ENCODE measurements at regions not wholly inside any gene's neighbourhood (a gene's known extent, or its start where the extent isn't known, plus 50 kb on each side); places are given as distances from the start of the nearest gene placed in this dataset.

DNA sequence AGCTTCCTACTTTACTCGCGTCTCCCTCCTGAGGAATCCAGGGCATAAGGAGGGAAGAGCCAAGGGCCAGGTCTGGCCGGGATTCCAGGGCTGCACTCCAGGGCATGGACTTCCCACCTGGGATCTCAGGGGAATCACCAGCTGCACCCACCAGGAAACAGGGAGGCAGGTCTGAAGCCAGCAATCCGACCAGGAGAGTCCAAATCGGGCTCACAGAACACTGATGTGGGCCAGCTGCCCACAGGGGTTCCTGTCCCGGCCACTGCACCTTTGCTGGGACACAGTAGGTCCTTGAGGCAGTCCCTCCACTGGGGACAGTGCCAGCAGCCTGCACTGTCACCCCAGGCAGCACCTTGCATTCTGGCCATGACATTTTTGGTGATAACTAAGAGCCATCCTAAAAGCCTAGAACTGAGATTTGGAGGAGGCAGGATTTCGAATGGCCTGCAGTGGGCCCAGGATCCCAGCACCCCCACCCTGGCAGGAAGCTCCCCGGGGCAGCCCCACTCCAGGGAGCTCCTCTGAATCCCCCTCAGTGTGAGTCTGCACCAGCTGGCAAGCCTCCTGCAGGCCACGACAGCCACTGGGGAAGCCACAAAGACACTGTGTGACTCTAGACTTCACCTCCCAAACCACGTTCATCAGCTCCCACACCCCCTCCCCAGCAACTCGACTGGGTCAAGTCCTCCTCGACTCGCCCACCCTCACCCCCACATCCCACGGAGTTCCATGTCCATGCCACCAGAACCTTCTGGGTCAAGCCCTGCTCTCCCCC, 71.5 kb upstream of the PPP2R2D start:
- DNase-seq (ENCODE audit: low spot score): no peak

More for the DNA sequence above, 71.5 kb upstream of the PPP2R2D start:
- H2AFZ ChIP-seq (ENCODE audit: low read length): no peak overlapping the region
- no peaks in the 10 kb centered on the region for H4K20me1 ChIP-seq (ENCODE audit: insufficient read depth, low read length)
- TF ChIP-seq, protein P1, sequence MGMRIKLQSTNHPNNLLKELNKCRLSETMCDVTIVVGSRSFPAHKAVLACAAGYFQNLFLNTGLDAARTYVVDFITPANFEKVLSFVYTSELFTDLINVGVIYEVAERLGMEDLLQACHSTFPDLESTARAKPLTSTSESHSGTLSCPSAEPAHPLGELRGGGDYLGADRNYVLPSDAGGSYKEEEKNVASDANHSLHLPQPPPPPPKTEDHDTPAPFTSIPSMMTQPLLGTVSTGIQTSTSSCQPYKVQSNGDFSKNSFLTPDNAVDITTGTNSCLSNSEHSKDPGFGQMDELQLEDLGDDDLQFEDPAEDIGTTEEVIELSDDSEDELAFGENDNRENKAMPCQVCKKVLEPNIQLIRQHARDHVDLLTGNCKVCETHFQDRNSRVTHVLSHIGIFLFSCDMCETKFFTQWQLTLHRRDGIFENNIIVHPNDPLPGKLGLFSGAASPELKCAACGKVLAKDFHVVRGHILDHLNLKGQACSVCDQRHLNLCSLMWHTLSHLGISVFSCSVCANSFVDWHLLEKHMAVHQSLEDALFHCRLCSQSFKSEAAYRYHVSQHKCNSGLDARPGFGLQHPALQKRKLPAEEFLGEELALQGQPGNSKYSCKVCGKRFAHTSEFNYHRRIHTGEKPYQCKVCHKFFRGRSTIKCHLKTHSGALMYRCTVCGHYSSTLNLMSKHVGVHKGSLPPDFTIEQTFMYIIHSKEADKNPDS (CRISPR knock-in tag; IDR thresholded peaks at IDR 0.05): no peak
- no peak for TF ChIP-seq HNRNPUL1 (IDR thresholded peaks at IDR 0.05; ENCODE audit: low read depth, low read length)
- TF ChIP-seq, protein P2, sequence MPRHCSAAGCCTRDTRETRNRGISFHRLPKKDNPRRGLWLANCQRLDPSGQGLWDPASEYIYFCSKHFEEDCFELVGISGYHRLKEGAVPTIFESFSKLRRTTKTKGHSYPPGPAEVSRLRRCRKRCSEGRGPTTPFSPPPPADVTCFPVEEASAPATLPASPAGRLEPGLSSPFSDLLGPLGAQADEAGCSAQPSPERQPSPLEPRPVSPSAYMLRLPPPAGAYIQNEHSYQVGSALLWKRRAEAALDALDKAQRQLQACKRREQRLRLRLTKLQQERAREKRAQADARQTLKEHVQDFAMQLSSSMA (CRISPR knock-in tag; IDR thresholded peaks at IDR 0.05): no peak
- no peak for TF ChIP-seq SAP130 (CRISPR knock-in tag; IDR thresholded peaks at IDR 0.05; ENCODE audit: low read depth)
- ChIA-PET CTCF (ENCODE audit: low intra/inter-chr PET ratio, low total read pairs) (no interaction called here), POLR2A (no interaction called here)
- H3K4me3 ChIP-seq (replicated peaks in 1 of 3; ENCODE audit: insufficient read depth in 1 of 3, low read depth in 2 of 3, low read length in 3 of 3): no peak overlapping the region
- 27% methylated on average over 9 of the region's 14 CpGs for WGBS (ENCODE audit: low lambda C conversion rate)
- H3K9me3 ChIP-seq (ENCODE audit: low read length): no peaks in the 10 kb centered on the region
- no peak overlapping the region for H3K27ac ChIP-seq (ENCODE audit: extremely low read length, insufficient read depth, low read length)
- no peaks in the 10 kb centered on the region for H3K36me3 ChIP-seq (replicated peaks in 1 of 2; ENCODE audit: control insufficient read depth in 1 of 2, insufficient read depth in 2 of 2, low read length in 2 of 2)
- FAIRE-seq (no peak), ATAC-seq (no peak)
- H3K9ac ChIP-seq (ENCODE audit: insufficient read depth, low read depth, low read length): no peak overlapping the region
- H3K4me1 ChIP-seq (ENCODE audit: insufficient read depth, low read length): no peaks in the 10 kb centered on the region
- BruUV-seq (replicated peaks): no TSS peak
- no peaks in the 10 kb centered on the region for H3K79me2 ChIP-seq (ENCODE audit: insufficient read depth, low read length)
- in situ Hi-C loops (cut with HindIII; ENCODE audit: extremely low pct_ligation_motif_present, low pct_unique_long_range_greater_than_20kb) (no loop called here), intact Hi-C loops (cut with micrococcal nuclease; ENCODE audit: unreplicated experiment) (no loop called here)
- H3K27me3 ChIP-seq (ENCODE audit: control insufficient read depth in 1 of 2, insufficient read depth in 2 of 2, low read length in 2 of 2): peaks cover 0 to 17% of the 10 kb centered on the region in 2 experiments; a peak in 3 of 5 replicates
- H3K4me2 ChIP-seq (ENCODE audit: low read depth, low read length): no peak overlapping the region
